A673 (cell line): ENCODE measurements at regions not wholly inside any gene's neighbourhood (a gene's known extent, or its start where the extent isn't known, plus 50 kb on each side); places are given as distances from the start of the nearest gene placed in this dataset.

Experiments used
- EZH2 ChIP-seq: fragments of 200-600 bp; sonication (generic); IDR thresholded peaks from 2 replicates; pipeline ENCODE4 v1.6.1; 2017; ENCODE audit warnings: borderline replicate concordance, low read depth, mild to moderate bottlenecking, mixed read lengths, antibody characterized with exemption, low read length; ENCODE audit not compliant: poor library complexity, severe bottlenecking
- TF ChIP-seq, protein P1 (sequence below): fragments of 300-800, 200-600 bp; sonication (generic); conservative IDR thresholded peaks from 2 replicates; pipeline ENCODE4 v1.5.1; 2017; ENCODE audit warnings: low read depth, mild to moderate bottlenecking, antibody characterized with exemption, low read length, moderate library complexity, mixed read lengths

DNA sequence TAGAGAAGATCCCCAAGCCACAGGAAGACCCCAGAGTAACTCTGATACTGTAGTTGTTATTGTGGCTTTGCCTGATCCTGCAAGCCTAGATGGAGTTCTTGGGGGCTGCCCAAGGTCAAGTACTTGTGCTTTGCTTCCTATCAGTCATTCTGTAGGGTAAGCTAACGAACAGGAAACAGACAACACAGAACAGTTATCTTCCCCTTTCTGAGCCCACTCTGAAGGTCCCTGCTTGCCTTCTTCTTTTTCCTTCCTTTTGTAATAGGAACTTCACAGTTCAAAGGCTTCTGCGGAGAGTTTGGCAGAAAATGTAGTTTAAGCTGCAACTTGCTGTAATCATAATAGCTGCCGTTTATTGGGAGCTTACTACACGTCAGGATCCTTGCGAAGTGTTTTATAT, 494.1 kb upstream of the ERCC4 start:
- TF ChIP-seq, protein P1, sequence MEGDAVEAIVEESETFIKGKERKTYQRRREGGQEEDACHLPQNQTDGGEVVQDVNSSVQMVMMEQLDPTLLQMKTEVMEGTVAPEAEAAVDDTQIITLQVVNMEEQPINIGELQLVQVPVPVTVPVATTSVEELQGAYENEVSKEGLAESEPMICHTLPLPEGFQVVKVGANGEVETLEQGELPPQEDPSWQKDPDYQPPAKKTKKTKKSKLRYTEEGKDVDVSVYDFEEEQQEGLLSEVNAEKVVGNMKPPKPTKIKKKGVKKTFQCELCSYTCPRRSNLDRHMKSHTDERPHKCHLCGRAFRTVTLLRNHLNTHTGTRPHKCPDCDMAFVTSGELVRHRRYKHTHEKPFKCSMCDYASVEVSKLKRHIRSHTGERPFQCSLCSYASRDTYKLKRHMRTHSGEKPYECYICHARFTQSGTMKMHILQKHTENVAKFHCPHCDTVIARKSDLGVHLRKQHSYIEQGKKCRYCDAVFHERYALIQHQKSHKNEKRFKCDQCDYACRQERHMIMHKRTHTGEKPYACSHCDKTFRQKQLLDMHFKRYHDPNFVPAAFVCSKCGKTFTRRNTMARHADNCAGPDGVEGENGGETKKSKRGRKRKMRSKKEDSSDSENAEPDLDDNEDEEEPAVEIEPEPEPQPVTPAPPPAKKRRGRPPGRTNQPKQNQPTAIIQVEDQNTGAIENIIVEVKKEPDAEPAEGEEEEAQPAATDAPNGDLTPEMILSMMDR = no peak
- no peak for TF ChIP-seq EZH2
